H9 (cell line): ENCODE measurements at regions not wholly inside any gene's neighbourhood (a gene's known extent, or its start where the extent isn't known, plus 50 kb on each side); places are given as distances from the start of the nearest gene placed in this dataset.

Experiments
- DNase-seq: peaks from one replicate; pipeline ENCODE4 v3.0.0-alpha.2; 2017
- H2AFZ ChIP-seq: one replicate; pipeline ENCODE4 v1.6.1; 2013; ENCODE audit warnings: mild to moderate bottlenecking, low read length, control low read depth, moderate library complexity
- H2AK5ac ChIP-seq: 2 replicates; pipeline ENCODE4 v1.6.1; 2013; ENCODE audit warnings: low read length, control low read depth, mixed read lengths; ENCODE audit not compliant: insufficient read length
- H2BK120ac ChIP-seq: one replicate; pipeline ENCODE4 v1.6.1; 2013; ENCODE audit warnings: low read depth, mild to moderate bottlenecking, low read length, control low read depth, inconsistent platforms; ENCODE audit not compliant: poor library complexity, severe bottlenecking
- H2BK12ac ChIP-seq: 2 replicates; pipeline ENCODE4 v1.6.1; 2013; ENCODE audit warnings: low read length, control low read depth, mixed read lengths, low read depth; ENCODE audit not compliant: insufficient read length
- H2BK15ac ChIP-seq: 2 replicates; pipeline ENCODE4 v1.6.1; 2013; ENCODE audit warnings: low read depth, low read length, control low read depth
- H2BK20ac ChIP-seq: one replicate; pipeline ENCODE4 v1.6.1; 2013; ENCODE audit warnings: low read depth, mild to moderate bottlenecking, low read length, control low read depth, inconsistent platforms; ENCODE audit not compliant: poor library complexity, severe bottlenecking
- H2BK5ac ChIP-seq: 2 replicates; pipeline ENCODE4 v1.6.1; 2013; ENCODE audit warnings: low read length, control low read depth, mixed read lengths; ENCODE audit not compliant: insufficient read length
- H3K14ac ChIP-seq: 2 replicates; pipeline ENCODE4 v1.6.1; 2013; ENCODE audit warnings: low read length, control low read depth; ENCODE audit not compliant: insufficient read depth
- H3K18ac ChIP-seq: 2 replicates; pipeline ENCODE4 v1.6.1; 2013; ENCODE audit warnings: low read depth, mild to moderate bottlenecking, mixed read lengths, low read length, control low read depth; ENCODE audit not compliant: insufficient read length
- H3K23ac ChIP-seq: 2 replicates; pipeline ENCODE4 v1.6.1; 2013; ENCODE audit warnings: low read length, control low read depth, mixed read lengths, low read depth; ENCODE audit not compliant: insufficient read length
- H3K23me2 ChIP-seq: 2 replicates; pipeline ENCODE4 v1.6.1; 2013; ENCODE audit warnings: low read depth, mild to moderate bottlenecking, mixed read lengths, low read length, control low read depth; ENCODE audit not compliant: insufficient read length, poor library complexity, severe bottlenecking
- H3K27ac ChIP-seq: 2 replicates; pipeline ENCODE4 v1.5.1; 2013; ENCODE audit warnings: low read length, control low read depth, mixed read lengths, low read depth; ENCODE audit not compliant: insufficient read length
- H3K27me3 ChIP-seq: 2 replicates; pipeline ENCODE4 v1.6.1; 2013; ENCODE audit warnings: low read length, control low read depth, inconsistent platforms; ENCODE audit not compliant: insufficient read depth
- H3K4ac ChIP-seq: 2 replicates; pipeline ENCODE4 v1.6.1; 2013; ENCODE audit warnings: low read depth, mild to moderate bottlenecking, control low read depth, inconsistent platforms, low read length, moderate library complexity
- H3K4me1 ChIP-seq: 2 replicates; pipeline ENCODE4 v1.6.1; 2013; ENCODE audit warnings: low read length, control low read depth, inconsistent platforms; ENCODE audit not compliant: insufficient read depth
- H3K4me2 ChIP-seq: 2 replicates; pipeline ENCODE4 v1.6.1; 2013; ENCODE audit warnings: low read length, control low read depth, mixed read lengths; ENCODE audit not compliant: insufficient read length, insufficient read depth
- H3K56ac ChIP-seq: 2 replicates; pipeline ENCODE4 v1.6.1; 2013; ENCODE audit warnings: low read depth, mild to moderate bottlenecking, mixed read lengths, low read length, control low read depth; ENCODE audit not compliant: insufficient read length
- H3K79me1 ChIP-seq: 2 replicates; pipeline ENCODE4 v1.6.1; 2013; ENCODE audit warnings: low read depth, mild to moderate bottlenecking, moderate library complexity, low read length, control low read depth, inconsistent platforms; ENCODE audit not compliant: insufficient read depth, poor library complexity, severe bottlenecking
- H3K79me2 ChIP-seq: 2 replicates; pipeline ENCODE4 v1.6.1; 2013; ENCODE audit warnings: low read length, control low read depth, inconsistent platforms; ENCODE audit not compliant: insufficient read depth
- H3K9ac ChIP-seq: 2 replicates; pipeline ENCODE4 v1.6.1; 2013; ENCODE audit warnings: low read length, control low read depth, mixed read lengths; ENCODE audit not compliant: insufficient read length; ENCODE audit errors: extremely low read depth
- H3K9me3 ChIP-seq: one replicate; pipeline ENCODE4 v1.6.1; 2013; ENCODE audit warnings: low read depth, low read length, inconsistent platforms; ENCODE audit not compliant: control insufficient read depth
- H3T11ph ChIP-seq: one replicate; pipeline ENCODE4 v1.6.1; 2013; ENCODE audit warnings: mild to moderate bottlenecking, low read length, control low read depth, inconsistent platforms
- H4K20me1 ChIP-seq: one replicate; pipeline ENCODE4 v1.6.1; 2013; ENCODE audit not compliant: control insufficient read depth, insufficient read length, insufficient read depth
- H4K5ac ChIP-seq: 2 replicates; pipeline ENCODE4 v1.6.1; 2013; ENCODE audit warnings: low read depth, mild to moderate bottlenecking, mixed read lengths, low read length, control low read depth; ENCODE audit not compliant: insufficient read length
- H4K8ac ChIP-seq: replicated peaks from 2 replicates; pipeline ENCODE4 v1.6.1; 2013; ENCODE audit warnings: low read length, control low read depth, mixed read lengths, low read depth; ENCODE audit not compliant: insufficient read length
- H4K91ac ChIP-seq: 2 replicates; pipeline ENCODE4 v1.6.1; 2013; ENCODE audit warnings: low read depth, mild to moderate bottlenecking, moderate library complexity, mixed read lengths, low read length, control low read depth; ENCODE audit not compliant: insufficient read length
- H3K27ac Mint-ChIP-seq, 3 experiments: 2 replicates in 2 of 3; 3 replicates in 1 of 3; pipeline ENCODE4 v1.8.0; 2020 to 2021; ENCODE audit warnings: mixed read lengths in 3 of 3, mild to moderate bottlenecking in 1 of 3, moderate library complexity in 1 of 3
- H3K27me3 Mint-ChIP-seq: 2 replicates; pipeline ENCODE4 v1.8.0; 2021; ENCODE audit warnings: low read depth, mild to moderate bottlenecking, moderate library complexity, mixed read lengths
- H3K36me3 Mint-ChIP-seq, 3 experiments: 2 replicates in 2 of 3; 3 replicates in 1 of 3; pipeline ENCODE4 v1.8.0; 2020 to 2021; ENCODE audit warnings: low read depth in 3 of 3, mixed read lengths in 3 of 3; ENCODE audit not compliant: insufficient read depth in 1 of 3
- H3K4me1 Mint-ChIP-seq, 2 experiments: 2 replicates each; pipeline ENCODE4 v1.8.0; 2020; ENCODE audit warnings: mixed read lengths in 2 of 2
- H3K4me3 Mint-ChIP-seq, 2 experiments: 2 replicates in 1 of 2; 3 replicates in 1 of 2; pipeline ENCODE4 v1.8.0; 2020 to 2021; ENCODE audit warnings: mild to moderate bottlenecking in 2 of 2, mixed read lengths in 2 of 2, moderate library complexity in 1 of 2
- H3K9me3 Mint-ChIP-seq, 2 experiments: 2 replicates in 1 of 2; 3 replicates in 1 of 2; pipeline ENCODE4 v1.8.0; 2020; ENCODE audit warnings: mild to moderate bottlenecking in 2 of 2, mixed read lengths in 2 of 2, moderate library complexity in 1 of 2
- CTCF ChIP-seq: fragments of 200-600 bp; sonication (generic); conservative IDR thresholded peaks from 3 replicates; pipeline ENCODE4 v1.8.0; 2021; ENCODE audit warnings: antibody characterized with exemption, mild to moderate bottlenecking
- WGBS: extraction: QIAGEN DNeasy Blood & Tissue Kit; methylation state at CpG from one replicate; pipeline ENCODE4 v1.1.7; 2013; ENCODE audit warnings: missing lambda C conversion rate, low lambda C conversion rate, mixed read lengths; ENCODE audit not compliant: insufficient read length; ENCODE audit errors: extremely low coverage; 5-methylcytosine and 5-hydroxymethylcytosine counted together

GRCh38 chr7:113370910-113371309, 252.6 kb upstream of the SMIM30 start:
- Histone ChIP-seq H2BK12ac (no peak overlapping the region), H2BK120ac (no peak overlapping the region), H4K91ac (no peak overlapping the region), H3T11ph (no peak overlapping the region), H4K5ac (no peak overlapping the region), H3K27me3 (peaks cover 27% of the 10 kb centered on the region; the same call in 1 of the 2 replicates), H3K9me3 (no peaks in the 10 kb centered on the region), H2BK20ac (no peak overlapping the region), H2AFZ (no peak overlapping the region), H3K79me1 (no peaks in the 10 kb centered on the region), H3K27ac (no peak overlapping the region), H3K4me2 (no peak overlapping the region), H2BK15ac (no peak overlapping the region), H3K23ac (no peak overlapping the region), H2BK5ac (no peak overlapping the region), H4K8ac (no peak overlapping the region), H3K56ac (no peak overlapping the region), H4K20me1 (no peaks in the 10 kb centered on the region), H3K14ac (no peak overlapping the region), H3K4ac (no peak overlapping the region), H3K4me1 (no peaks in the 10 kb centered on the region), H3K18ac (no peak overlapping the region), H2AK5ac (no peak overlapping the region), H3K79me2 (no peaks in the 10 kb centered on the region), H3K23me2 (no peaks in the 10 kb centered on the region), H3K9ac (no peak overlapping the region)
- Mint-ChIP-seq H3K27me3 (peaks cover 95% of the 10 kb centered on the region), H3K4me3 (no peak overlapping the region), H3K36me3 (no peaks in the 10 kb centered on the region), H3K9me3 (peaks cover 0 to 3% of the 10 kb centered on the region in 2 experiments; a peak in 1 of 5 replicates), H3K27ac (no peak overlapping the region), H3K4me1 (0 out of 4 replicates have a peak, but pooled peaks cover 0 to 4% of the 10 kb centered on the region in 2 experiments)
- no peak for DNase-seq
- WGBS = no CpG with 5 or more reads among the region's 2 CpGs
- no peak for TF ChIP-seq CTCF
